COLO668 (cell line): ENCODE measurements at regions not wholly inside any gene's neighbourhood (a gene's known extent, or its start where the extent isn't known, plus 50 kb on each side); places are given as distances from the start of the nearest gene placed in this dataset.

Source experiments
- DNase-seq: peaks from one replicate; lab custom pipeline; 2025; ENCODE audit not compliant: unreplicated experiment; lab: John Stamatoyannopoulos, UW

- DNase-seq = no peak
These were observed 151.6 kb upstream of the PTPRK start for GRCh38 chr6:128672023-128672422.

GRCh38 chr6:128667339-128667858 is 147.0 kb upstream of the PTPRK start:
- DNase-seq = no peak

- DNase-seq = no peak
These were observed 146.0 kb upstream of the PTPRK start for GRCh38 chr6:128666405-128666804.

GRCh38 chr6:128663238-128663637 is 142.8 kb upstream of the PTPRK start:
- no peak for DNase-seq

- no peak for DNase-seq
These were observed 139.7 kb upstream of the PTPRK start for GRCh38 chr6:128659878-128660622.

- no peak for DNase-seq
These were observed 138.9 kb upstream of the PTPRK start for GRCh38 chr6:128659276-128659675.

GRCh38 chr6:128657181-128657580 is 136.8 kb upstream of the PTPRK start:
- DNase-seq = no peak

- DNase-seq = no peak
These were observed 135.6 kb upstream of the PTPRK start for GRCh38 chr6:128655978-128656498.

- no peak for DNase-seq
These were observed 127.7 kb upstream of the PTPRK start for GRCh38 chr6:128648022-128648598.

- no peak for DNase-seq
These were observed 121.7 kb upstream of the PTPRK start for GRCh38 chr6:128642132-128642531.

- no peak for DNase-seq
These were observed 121.3 kb upstream of the PTPRK start for GRCh38 chr6:128641703-128642102.

- DNase-seq = no peak
These were observed 118.4 kb upstream of the PTPRK start for GRCh38 chr6:128638817-128639216.

GRCh38 chr6:128635219-128635618 is 114.8 kb upstream of the PTPRK start:
- DNase-seq = no peak

GRCh38 chr6:128632131-128632530 is 111.7 kb upstream of the PTPRK start:
- no peak for DNase-seq

- DNase-seq = no peak
These were observed 110.6 kb upstream of the PTPRK start for GRCh38 chr6:128631031-128631430.

- DNase-seq = no peak
These were observed 109.8 kb upstream of the PTPRK start for GRCh38 chr6:128630213-128630612.

GRCh38 chr6:128617285-128617684 is 96.9 kb upstream of the PTPRK start:
- no peak for DNase-seq

- DNase-seq = no peak
These were observed 95.9 kb upstream of the PTPRK start for GRCh38 chr6:128616342-128616741.

- DNase-seq = no peak
These were observed 86.2 kb upstream of the PTPRK start for GRCh38 chr6:128606611-128607010.

GRCh38 chr6:128605961-128606360 is 85.6 kb upstream of the PTPRK start:
- no peak for DNase-seq

GRCh38 chr6:128601060-128601459 is 80.7 kb upstream of the PTPRK start:
- peak; percentile 16 for DNase-seq

- peak; percentile 7 for DNase-seq
These were observed 80.1 kb upstream of the PTPRK start for GRCh38 chr6:128600397-128600951.
